ENCODE measurements at regions not wholly inside any gene's neighbourhood (a gene's known extent, or its start where the extent isn't known, plus 50 kb on each side); places are given as distances from the start of the nearest gene placed in this dataset.

GRCh38 chr4:156052116-156052515 is 98.5 kb upstream of the CTSO start:
- DNase-seq, result no peak

GRCh38 chr4:156038772-156039171 is 85.1 kb upstream of the CTSO start:
- no peak for DNase-seq

GRCh38 chr4:156036496-156036895 is 82.8 kb upstream of the CTSO start:
- no peak for DNase-seq

GRCh38 chr4:156029691-156030090 is 76.0 kb upstream of the CTSO start:
- DNase-seq, result no peak

GRCh38 chr4:156021298-156021697 is 67.6 kb upstream of the CTSO start:
- DNase-seq, result no peak

GRCh38 chr4:156019246-156019645 is 65.6 kb upstream of the CTSO start:
- DNase-seq, result no peak

- DNase-seq, result no peak
Measured at GRCh38 chr4:156018383-156018782, 64.7 kb upstream of the CTSO start.

GRCh38 chr4:156015781-156016180 is 62.1 kb upstream of the CTSO start:
- no peak for DNase-seq

GRCh38 chr4:156006192-156006591 is 52.5 kb upstream of the CTSO start:
- DNase-seq, result no peak
